T-helper 2 cell (primary cell): ENCODE measurements at regions not wholly inside any gene's neighbourhood (a gene's known extent, or its start where the extent isn't known, plus 50 kb on each side); places are given as distances from the start of the nearest gene placed in this dataset.
A peak's percentile ranks its signal among the peaks of the same experiment; 100 is the strongest.

Experiments used
- DNase-seq, 5 experiments: peaks; one replicate each; pipeline versions ENCODE4 v3.0.0 to v3.0.0-alpha.2; 2012 to 2022

DNA sequence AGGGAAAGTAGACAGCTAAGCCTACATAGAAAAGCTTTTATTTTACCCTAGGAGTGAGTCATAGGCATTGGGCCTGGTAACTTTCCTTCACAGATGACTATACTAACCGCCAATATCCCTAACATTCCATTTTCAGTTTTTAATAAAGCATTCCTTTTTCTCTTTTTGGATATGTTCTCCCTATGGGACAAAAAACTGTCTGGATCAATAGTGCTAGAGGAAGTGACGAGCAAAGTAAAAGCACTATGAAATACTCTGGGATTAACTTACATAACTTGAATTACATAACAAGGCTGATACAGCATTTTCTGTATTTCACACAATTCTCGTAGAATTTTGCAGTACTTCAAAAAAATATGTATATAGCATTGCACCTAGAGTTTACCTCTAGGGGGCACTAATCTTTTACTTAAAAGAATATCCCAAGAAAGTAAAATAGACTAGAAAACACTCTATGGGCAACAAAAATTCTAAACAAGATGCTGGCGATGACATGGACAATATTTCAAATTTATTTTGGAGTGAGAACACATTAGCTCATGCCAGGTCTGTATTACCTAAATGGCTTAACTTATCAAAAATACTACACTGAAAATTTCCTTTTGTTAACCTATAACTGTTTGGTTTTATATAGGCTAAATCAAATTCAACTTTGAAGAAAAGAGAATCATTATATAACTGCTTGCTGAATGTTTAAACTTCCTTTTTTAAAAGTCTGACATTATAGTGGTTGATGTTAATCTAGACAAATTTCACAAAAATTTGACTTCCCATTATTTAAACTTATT lies 66.3 kb upstream of the DST start:
- peak in 1 of 5 experiments; percentile 45 for DNase-seq

DNA sequence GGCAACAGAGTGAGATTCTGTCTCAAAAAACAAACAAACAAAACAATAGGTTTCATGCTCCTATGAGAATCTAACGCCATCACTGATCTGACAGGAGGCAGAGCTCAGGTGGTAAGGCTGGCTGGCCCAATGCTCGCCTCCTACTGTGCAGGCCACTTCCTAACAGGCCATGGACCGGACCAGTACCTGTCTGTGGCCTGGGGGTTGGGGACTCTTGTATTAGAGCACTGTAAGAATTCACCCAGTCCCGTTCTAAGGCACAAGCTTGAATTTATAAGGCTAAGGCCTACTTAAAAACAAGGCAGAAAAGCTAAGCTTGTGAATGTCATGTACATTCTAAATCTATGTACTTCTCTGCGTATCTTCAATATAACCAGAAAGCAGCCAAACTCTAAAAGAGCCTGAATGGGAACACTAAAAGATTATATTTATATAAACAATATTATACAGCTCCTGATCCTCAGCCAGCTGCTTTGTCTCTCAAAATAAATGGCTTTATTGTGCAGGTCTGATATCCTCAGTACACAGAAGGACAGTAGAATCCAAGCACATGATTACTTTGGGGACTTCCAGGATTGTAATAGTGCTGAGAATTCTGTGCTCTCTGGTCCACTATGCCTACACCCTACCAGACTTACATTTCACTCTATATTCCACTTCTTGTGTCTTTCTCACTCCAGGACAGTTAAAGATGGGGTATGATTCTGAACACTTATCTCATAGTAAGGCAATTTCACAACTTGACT lies 64.5 kb upstream of the DST start:
- DNase-seq: no peak

DNA sequence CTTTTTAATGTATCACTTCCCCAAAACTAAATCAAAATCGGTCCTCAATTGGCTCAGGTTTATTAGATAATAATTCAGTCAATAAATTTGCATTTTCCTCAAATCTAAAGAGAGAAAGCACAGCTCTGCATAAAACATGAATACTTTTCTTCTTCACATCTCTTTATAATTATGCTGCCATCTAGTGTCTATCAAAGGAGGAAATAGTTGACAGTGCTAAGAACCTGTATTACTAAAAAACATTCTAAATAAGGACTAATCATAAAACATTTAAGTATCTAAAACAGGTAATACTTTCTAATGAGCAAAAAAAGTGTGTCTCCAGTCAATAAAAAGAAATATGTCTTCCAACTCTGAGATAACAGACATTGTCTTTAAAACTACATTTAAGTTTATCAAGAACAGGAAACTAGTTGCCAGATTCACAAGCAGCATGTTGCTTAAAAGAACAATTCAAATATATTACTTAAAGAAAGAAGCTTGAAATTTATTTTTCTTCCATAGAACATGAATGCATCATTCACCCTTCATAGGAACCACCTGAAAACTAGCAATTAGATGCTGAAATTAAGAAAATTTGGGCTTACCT lies 56.5 kb upstream of the DST start:
- DNase-seq: peak in 1 of 5 experiments; percentile 11

DNA sequence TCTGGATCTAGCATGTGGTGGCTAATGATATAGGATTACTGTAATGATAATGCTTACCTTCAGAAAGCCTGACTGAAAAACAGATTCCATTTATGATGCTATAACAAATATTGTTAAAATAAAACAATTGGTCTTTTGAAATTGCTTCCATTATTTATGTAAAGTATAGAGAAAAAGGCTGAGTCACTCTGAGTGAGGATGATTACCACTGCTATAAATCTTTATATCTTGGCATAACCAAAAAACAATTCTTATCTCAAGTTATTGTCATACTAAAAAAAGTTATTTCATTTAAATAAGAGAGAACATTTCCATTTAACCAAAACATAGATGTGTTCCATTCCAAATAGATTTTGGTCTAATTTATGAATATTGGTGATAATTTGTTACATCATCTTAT lies 53.0 kb upstream of the DST start:
- no peak for DNase-seq

- no peak for DNase-seq
These were observed 51.3 kb upstream of the DST start for GRCh38 chr6:56694002-56694401.

GRCh38 chr6:56693246-56693607 lies 50.5 kb upstream of the DST start:
- DNase-seq: no peak

DNA sequence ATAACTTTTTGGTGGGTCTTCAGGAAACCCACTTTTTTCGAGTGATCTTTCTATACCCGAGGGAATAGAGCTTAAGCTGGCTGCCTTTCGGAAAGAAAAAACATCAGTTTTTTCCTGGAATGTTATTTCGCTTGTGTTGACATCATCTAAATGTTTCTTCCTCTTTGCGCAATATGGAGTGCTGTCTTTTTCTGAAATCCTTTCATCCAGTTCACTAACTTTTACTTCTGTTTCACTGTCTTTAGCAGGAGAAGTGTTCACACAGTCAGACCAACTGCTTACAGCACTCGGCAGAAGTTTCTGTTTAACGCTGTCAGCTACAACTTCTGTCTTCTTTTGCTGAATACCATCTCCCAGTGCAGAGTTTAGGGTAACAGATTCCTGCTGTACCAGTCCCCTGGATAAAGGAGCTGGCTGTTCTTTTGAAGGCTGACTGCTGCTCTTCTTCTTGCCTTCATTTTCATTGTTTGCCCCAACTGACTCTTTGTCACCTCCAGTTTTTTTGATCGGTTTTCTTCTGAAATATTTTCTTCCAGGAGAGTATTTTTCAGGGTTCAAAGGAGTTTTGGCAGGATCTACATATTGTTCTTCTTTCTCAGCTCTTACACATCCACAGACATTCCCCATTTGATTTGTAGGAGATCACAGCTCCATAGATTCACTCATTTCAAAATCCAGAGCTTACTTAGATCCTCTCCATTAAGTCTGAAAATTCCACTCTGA lies 50.0 kb upstream of the DST start:
- DNase-seq: no peak
